AG09319 (cell line): ENCODE measurements at regions not wholly inside any gene's neighbourhood (a gene's known extent, or its start where the extent isn't known, plus 50 kb on each side); places are given as distances from the start of the nearest gene placed in this dataset.
"Not testable (repeated sequence)": the region's sequence is repeated elsewhere in the genome, so short reads cannot be mapped to it uniquely, and the experiment has no call there.

ENCODE experiments used
- DNase-seq: peaks from one replicate; pipeline ENCODE4 v3.0.0-alpha.2; 2010; ENCODE audit warnings: low read depth; ENCODE audit errors: extremely low read depth
- TF ChIP-seq, protein P1 (sequence below): IDR thresholded peaks from 2 replicates; pipeline ENCODE4 v1.5.1; 2011; ENCODE audit warnings: low read depth, mild to moderate bottlenecking, inconsistent platforms, low read length, moderate library complexity

DNA sequence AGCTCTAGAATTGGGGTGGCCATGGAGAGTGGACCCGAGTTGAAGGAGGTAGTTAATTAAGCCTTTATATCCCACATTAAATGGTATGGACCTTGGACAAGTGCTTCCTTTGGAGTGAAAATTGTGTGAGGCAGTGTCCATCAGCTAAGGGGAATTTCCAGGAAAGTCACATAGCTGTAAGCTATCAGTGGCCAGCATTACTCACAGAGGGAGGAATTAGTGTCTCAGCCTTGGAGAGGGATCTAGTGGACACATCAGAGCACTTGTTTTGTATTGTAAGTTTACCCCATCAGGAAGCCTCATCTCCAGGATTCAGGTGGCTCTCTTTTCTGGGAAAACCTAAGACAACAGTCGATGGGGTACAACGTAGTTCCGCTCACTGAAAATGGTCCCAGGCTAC, 416.7 kb downstream of the TFEC start:
- no peak for DNase-seq
- TF ChIP-seq, protein P1, sequence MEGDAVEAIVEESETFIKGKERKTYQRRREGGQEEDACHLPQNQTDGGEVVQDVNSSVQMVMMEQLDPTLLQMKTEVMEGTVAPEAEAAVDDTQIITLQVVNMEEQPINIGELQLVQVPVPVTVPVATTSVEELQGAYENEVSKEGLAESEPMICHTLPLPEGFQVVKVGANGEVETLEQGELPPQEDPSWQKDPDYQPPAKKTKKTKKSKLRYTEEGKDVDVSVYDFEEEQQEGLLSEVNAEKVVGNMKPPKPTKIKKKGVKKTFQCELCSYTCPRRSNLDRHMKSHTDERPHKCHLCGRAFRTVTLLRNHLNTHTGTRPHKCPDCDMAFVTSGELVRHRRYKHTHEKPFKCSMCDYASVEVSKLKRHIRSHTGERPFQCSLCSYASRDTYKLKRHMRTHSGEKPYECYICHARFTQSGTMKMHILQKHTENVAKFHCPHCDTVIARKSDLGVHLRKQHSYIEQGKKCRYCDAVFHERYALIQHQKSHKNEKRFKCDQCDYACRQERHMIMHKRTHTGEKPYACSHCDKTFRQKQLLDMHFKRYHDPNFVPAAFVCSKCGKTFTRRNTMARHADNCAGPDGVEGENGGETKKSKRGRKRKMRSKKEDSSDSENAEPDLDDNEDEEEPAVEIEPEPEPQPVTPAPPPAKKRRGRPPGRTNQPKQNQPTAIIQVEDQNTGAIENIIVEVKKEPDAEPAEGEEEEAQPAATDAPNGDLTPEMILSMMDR = no peak

DNA sequence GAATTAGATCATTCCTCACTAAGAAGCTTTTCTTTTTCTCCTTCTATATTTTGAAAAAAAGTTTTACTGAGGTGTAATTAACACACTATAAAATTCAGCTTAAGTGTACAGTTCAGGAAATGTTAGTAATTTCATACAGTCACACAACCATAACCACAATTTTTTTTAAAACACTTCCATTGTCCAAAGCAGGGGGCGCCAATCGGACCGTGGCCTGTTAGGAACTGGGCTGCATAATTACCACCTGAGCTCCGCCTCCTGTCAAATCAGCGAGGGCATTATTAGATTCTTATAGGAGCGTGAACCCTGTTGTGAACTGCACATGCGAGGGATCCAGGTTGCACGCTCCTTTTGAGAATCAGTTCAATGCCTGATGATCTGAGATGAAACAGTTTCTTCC, 427.1 kb downstream of the TFEC start:
- TF ChIP-seq, protein P1 = no peak; the same call in 1 of the 2 replicates
- no peak for DNase-seq

DNA sequence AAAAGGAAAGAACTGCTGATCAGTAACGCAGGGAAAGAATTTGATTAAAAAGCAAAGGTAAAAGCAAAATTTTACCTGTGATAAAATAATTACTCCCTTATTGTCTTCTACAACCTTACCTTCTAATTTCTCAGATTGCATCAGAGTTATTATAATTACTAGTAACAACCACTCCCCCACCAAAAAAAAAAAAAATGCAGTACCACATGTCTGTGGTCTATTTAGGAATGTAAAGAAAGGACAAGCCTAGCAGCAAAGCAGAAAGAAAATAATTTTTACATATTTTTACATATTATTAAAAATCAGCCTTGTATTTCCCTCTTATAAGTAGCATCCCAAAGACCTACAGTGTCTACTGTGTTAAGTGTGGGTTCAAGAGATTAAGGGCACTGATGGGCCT, 430.4 kb downstream of the TFEC start:
- no peak for DNase-seq
- TF ChIP-seq, protein P1 = no peak

DNA sequence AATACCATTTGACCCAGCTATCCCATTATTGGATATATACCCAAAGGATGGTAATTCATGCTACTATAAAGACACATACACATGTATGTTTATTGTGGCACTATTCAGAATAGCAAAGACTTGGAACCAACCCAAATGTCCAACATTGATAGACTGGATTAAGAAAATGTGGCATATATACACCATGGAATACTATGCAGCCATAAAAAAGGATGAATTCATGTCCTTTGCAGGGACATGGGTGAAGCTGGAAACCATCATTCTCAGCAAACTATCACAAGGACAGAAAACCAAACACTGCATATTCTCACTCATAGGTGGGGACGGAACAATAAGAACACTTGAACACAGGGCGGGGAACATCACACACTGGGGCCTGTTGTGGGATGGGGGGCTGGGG, 431.4 kb downstream of the TFEC start:
- not testable (repeated sequence) for DNase-seq

DNA sequence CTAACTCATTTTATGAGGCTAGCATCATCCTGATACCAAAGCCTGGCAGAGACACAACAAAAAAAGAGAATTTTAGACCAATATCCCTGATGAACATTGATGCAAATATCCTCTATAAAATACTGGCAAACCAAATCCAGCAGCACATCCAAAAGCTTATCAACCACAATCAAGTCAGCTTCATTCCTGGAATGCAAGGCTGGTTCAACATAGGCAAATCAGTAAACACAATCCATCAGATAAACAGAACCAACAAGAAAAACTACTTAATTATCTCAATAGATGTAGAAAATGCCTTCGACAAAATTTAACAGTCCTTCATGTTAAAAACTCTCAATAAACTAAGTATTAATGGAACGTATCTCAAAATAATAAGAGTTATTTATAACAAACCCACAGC, 433.3 kb downstream of the TFEC start:
- DNase-seq = not testable (repeated sequence)

DNA sequence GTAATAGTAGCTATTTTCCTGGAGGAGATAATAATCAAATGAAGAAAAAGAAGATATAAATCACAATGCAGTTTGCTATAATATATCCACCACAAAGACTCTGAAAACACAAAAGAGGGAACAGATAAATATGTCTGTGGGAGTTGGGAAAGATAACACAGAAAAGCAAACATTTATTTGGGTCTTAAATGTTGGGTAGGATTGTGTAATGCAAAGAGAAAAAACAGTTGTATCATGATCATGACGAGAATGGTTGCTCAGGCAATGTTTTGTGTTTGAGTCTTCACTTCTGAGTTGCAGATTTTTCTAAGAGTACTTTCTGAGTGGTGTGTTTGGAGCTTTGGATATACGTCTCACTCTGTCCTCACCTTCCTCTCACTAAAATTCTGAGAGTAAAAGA, 437.5 kb downstream of the TFEC start:
- no peak for DNase-seq
- TF ChIP-seq, protein P1 = no peak

DNA sequence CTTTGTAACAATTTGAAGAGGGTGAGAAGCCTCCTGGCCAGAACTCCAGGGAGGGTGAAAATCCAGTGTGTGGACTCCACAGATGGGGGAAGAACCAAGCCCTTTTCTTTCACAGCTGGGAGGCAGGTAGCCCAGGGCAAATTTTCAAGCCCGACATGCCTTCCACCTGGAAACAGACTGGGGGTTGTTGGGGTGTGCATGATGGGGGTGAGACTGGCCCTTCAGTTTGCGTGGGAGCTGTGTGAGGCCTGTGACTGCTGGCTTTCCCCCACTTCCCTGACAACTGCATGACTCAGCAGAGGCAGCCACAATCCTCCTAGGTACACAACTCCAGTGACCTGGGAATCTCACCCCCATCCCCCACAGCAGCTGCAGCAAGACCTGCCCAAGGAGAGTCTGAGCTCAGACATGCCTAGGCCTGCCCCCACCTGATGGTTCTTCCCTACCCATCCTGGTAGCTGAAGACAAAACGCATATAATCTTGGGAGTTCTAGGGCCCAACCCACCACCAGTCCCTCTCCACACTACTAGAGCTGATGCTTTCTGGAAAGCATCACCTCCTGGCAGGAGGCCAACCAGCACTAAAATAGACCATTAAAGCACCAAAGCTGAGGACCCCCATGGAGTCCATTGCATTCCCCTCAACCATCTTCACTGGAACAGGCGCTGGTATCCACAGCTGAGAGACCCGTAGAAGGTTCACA, 445.4 kb downstream of the TFEC start:
- DNase-seq = no peak
- TF ChIP-seq, protein P1 = no peak

DNA sequence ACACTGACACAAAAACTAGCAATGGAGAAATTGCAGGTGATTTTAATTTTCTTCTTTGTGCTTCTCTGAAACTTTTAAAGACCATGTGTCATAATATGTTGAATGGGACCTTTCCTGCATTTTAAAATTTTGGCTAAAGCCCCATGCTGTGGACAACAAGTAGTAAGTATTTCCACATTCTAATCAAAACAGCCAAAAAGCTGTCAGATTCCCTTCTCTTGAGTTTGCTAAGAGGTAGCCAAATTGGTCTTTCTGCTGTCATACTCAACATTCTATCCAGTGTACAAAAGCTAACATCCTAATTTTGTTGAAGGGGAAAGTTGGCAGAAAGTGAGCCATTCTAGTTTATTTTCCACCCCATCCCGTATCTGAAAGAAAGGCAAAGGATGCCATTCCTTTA, 447.6 kb downstream of the TFEC start:
- TF ChIP-seq, protein P1 = no peak
- DNase-seq = no peak
